ENCODE measurements at regions not wholly inside any gene's neighbourhood (a gene's known extent, or its start where the extent isn't known, plus 50 kb on each side); places are given as distances from the start of the nearest gene placed in this dataset.

GRCh38 chr2:236949089-236949905 is 136.4 kb upstream of the COPS8 start:
- TF ChIP-seq POLR2A (IDR thresholded peaks at IDR 0.05; ENCODE audit: low read length): no peak
- no peak for TF ChIP-seq GATA1 (IDR thresholded peaks at IDR 0.05; ENCODE audit: low read depth, low read length)

All from erythroblast (primary cell).